Peyer's patch (tissue), 4 donors: ENCODE measurements at regions not wholly inside any gene's neighbourhood (a gene's known extent, or its start where the extent isn't known, plus 50 kb on each side); places are given as distances from the start of the nearest gene placed in this dataset.

Source experiments
- DNase-seq, 3 donors: peaks; one replicate each; pipeline ENCODE4 v3.0.0-alpha.2; 2017 to 2019
- H3K27ac ChIP-seq, 4 donors: fragments of 200-600 bp; sonication (generic); one replicate each; pipeline ENCODE4 v1.5.1; 2016 to 2019
- H3K27me3 ChIP-seq, 2 donors: fragments of 200-600 bp; sonication (generic); one replicate each; pipeline ENCODE4 v1.5.1; 2019
- H3K36me3 ChIP-seq, 3 donors: fragments of 200-600 bp; sonication (generic); one replicate each; pipeline ENCODE4 v1.5.1; 2016 to 2019
- H3K4me1 ChIP-seq, 4 donors: fragments of 200-600 bp; sonication (generic); one replicate each; pipeline ENCODE4 v1.5.1; 2016 to 2019
- H3K4me3 ChIP-seq, 4 donors: fragments of 200-600 bp; sonication (generic); 1 replicate in 3 of 4; 2 replicates in 1 of 4; pipeline ENCODE4 v1.5.1; 2016 to 2019; ENCODE audit warnings: mild to moderate bottlenecking in 1 of 4
- H3K9me3 ChIP-seq, 4 donors: fragments of 200-600 bp; sonication (generic); one replicate each; pipeline ENCODE4 v1.5.1; 2016 to 2019; ENCODE audit warnings: mild to moderate bottlenecking in 1 of 4
- POLR2A ChIP-seq, 2 donors: fragments of 450-650 bp; IDR thresholded peaks; one replicate each; pipeline ENCODE4 v1.5.1; 2017; ENCODE audit warnings: antibody characterized with exemption in 2 of 2, mild to moderate bottlenecking in 2 of 2, moderate library complexity in 2 of 2
- TF ChIP-seq, protein P1 (sequence below), 6 experiments: fragments of 450-650 bp in 4 of 6; fragments of 200-600 bp in 2 of 6; sonication (generic) in 1 of 6; IDR thresholded peaks; one replicate each; pipeline ENCODE4 v1.5.1; 2017 to 2019; ENCODE audit warnings: antibody characterized with exemption in 6 of 6, mild to moderate bottlenecking in 3 of 6, moderate library complexity in 1 of 6

DNA sequence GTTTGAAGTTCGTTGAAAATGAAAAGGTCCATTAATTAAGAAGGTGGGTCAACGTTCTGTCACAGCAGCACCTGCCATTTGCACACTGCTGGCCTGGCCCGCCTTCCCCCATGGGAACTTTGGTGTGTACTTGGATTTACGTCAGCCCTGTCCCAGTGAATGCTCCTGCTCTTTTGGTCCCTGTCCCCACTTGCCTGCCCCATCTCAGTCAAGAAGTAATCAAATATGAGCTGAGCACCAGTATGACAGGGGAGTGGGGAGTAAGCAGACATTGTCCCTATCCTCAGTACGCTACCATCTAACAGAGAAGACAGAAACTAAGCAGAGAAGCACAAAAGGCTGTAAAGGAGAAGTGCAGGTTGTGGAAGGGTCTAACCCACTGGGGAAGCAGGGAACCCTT lies 65.1 kb downstream of the SLC4A3 start:
- no peaks in the 10 kb centered on the region for H3K27me3 ChIP-seq
- no peaks in the 10 kb centered on the region for H3K9me3 ChIP-seq
- DNase-seq: no peak
- H3K4me3 ChIP-seq: no peak overlapping the region
- H3K27ac ChIP-seq: no peak overlapping the region
- no peaks in the 10 kb centered on the region for H3K36me3 ChIP-seq
- no peaks in the 10 kb centered on the region for H3K4me1 ChIP-seq
- TF ChIP-seq POLR2A (IDR thresholded peaks at IDR 0.05): no peak
- TF ChIP-seq, protein P1, sequence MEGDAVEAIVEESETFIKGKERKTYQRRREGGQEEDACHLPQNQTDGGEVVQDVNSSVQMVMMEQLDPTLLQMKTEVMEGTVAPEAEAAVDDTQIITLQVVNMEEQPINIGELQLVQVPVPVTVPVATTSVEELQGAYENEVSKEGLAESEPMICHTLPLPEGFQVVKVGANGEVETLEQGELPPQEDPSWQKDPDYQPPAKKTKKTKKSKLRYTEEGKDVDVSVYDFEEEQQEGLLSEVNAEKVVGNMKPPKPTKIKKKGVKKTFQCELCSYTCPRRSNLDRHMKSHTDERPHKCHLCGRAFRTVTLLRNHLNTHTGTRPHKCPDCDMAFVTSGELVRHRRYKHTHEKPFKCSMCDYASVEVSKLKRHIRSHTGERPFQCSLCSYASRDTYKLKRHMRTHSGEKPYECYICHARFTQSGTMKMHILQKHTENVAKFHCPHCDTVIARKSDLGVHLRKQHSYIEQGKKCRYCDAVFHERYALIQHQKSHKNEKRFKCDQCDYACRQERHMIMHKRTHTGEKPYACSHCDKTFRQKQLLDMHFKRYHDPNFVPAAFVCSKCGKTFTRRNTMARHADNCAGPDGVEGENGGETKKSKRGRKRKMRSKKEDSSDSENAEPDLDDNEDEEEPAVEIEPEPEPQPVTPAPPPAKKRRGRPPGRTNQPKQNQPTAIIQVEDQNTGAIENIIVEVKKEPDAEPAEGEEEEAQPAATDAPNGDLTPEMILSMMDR (IDR thresholded peaks at IDR 0.05): no peak

DNA sequence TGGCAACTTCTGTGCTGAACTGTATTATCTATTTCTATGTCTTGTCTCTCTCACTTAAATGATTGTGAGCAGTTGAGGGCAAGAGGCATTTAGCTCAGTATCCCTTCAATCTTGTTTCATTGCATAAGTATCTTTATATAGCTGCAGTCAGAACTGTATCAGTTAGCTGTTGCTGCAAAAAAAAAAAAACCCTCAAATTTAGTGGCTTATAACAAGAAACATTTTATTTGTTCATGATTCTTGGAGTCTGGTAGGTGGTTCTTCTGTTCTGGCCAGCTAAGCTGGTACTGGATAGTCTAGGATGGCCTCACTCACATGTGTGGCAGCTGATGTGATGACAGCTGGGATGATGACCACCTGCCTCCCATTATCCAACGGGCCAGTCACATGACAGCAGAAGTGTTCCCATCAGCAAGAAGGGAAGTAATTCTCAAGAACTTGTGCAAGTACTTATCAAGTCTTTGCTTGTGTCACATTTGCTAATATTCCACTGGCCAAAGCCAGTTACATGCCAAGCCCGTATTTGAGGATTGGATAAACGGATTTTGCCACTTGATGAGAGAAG lies 67.8 kb downstream of the SLC4A3 start:
- no peaks in the 10 kb centered on the region for H3K27me3 ChIP-seq
- TF ChIP-seq, protein P1 (IDR thresholded peaks at IDR 0.05): no peak
- no peak for TF ChIP-seq POLR2A (IDR thresholded peaks at IDR 0.05)

DNA sequence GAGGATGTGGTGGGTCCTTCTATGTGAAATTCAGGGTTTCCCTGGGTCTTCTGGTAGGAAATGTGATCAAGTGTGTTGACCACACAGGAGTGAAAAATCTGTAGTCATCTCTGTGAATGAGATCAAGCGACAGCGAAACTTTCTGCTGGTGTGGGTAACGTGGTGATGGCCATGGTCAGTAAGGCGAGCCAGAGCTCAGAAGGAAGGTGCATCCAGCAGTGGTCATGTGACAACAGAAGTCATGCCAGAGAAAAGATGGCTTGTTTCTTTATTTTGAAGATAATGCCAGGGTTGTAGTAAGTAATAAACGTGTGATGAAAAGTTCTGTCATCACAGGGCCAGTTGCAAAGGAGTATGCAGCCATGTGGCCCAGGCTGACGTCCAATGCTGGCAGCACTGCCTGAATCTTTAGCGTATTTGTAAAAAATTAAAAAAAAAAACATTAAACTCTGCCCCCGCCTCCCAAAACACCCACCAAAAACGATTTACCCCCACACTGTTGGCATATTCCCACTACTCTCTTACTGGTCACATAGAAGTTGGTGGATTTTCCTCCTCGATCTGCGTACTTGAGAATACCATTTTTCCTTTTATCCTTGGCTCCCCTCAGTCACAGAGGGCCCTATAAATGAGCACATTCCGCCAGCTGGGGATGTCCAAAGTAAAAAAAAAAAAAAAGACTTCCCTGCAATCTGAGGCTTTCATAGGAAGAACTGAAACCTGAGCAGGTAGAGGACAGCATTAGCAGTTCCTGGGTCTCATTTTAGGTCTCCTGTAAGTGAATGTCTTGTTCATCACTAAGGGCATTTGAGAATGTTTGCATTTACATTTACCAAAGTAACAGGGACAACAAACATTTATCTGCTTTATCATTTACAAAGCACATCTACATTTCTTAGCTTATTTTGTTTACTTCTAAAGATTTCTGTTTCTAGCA lies 70.6 kb downstream of the SLC4A3 start:
- Histone ChIP-seq H3K27me3 (no peaks in the 10 kb centered on the region), H3K9me3 (no peaks in the 10 kb centered on the region), H3K27ac (no peak overlapping the region), H3K4me3 (no peak overlapping the region), H3K36me3 (no peaks in the 10 kb centered on the region), H3K4me1 (no peaks in the 10 kb centered on the region)
- TF ChIP-seq, protein P1 (IDR thresholded peaks at IDR 0.05): no peak
- TF ChIP-seq POLR2A (IDR thresholded peaks at IDR 0.05): no peak
- no peak for DNase-seq

More for the DNA sequence above, 67.8 kb downstream of the SLC4A3 start:
- no peak for DNase-seq
- Histone ChIP-seq H3K27ac (no peak overlapping the region), H3K9me3 (no peaks in the 10 kb centered on the region), H3K4me1 (no peaks in the 10 kb centered on the region), H3K4me3 (no peak overlapping the region), H3K36me3 (no peaks in the 10 kb centered on the region)

DNA sequence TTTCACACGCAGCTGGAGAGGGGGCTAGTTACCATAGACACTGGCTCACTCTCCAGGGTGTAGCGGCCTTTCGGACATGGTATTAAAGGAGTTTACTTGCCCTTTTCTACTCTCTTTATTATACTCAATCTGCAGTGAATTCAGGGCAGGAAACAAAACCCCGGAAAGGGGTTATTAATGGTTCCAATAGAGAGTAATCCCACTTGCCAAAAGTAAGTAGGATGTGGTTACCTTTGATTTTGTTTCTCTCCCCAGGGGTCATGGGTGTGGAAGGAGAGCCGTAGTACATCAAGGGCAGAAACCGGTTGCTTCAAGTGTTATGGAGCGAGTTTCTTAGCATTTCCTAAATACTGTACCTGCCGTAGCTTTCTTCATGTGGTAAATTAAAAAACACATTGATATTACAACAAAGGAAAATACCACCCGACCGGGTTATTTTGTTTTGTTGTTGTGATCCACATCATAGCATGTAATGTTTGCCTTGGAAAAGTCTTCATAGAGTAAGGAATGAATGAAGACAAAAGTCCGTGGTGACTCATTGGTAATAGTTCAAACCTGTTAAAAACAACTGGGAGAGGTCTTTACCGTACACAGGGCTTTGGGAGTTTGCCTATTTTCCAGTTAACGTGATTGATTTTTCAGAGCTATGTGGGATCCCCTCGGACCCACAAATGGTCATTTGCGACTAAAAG lies 71.5 kb downstream of the SLC4A3 start:
- no peak for TF ChIP-seq POLR2A (IDR thresholded peaks at IDR 0.05)
- TF ChIP-seq, protein P1 (IDR thresholded peaks at IDR 0.05): no peak
- no peaks in the 10 kb centered on the region for H3K36me3 ChIP-seq
- no peaks in the 10 kb centered on the region for H3K4me1 ChIP-seq
- no peaks in the 10 kb centered on the region for H3K9me3 ChIP-seq
- H3K27ac ChIP-seq: no peak overlapping the region
- no peak for DNase-seq
- no peaks in the 10 kb centered on the region for H3K27me3 ChIP-seq
- no peak overlapping the region for H3K4me3 ChIP-seq

DNA sequence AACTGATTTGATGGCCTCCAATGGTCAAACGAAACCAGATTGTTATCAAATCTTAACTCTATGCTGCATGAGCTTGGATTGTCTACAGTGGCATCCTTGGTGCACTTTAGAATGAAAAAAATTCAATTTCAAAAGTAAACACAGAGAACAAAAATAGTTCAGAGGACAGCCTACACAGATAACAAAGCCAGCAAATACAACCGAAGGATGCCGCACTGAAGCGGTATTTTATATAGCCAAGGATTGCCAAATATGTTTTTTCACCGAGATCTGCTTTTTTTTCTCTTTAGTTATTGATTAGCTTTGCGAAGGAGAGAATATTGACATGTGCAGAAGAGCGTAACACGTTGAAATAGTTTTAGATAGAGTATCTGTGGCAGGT lies 72.0 kb downstream of the SLC4A3 start:
- TF ChIP-seq, protein P1 (IDR thresholded peaks at IDR 0.05): no peak
- TF ChIP-seq POLR2A (IDR thresholded peaks at IDR 0.05): no peak
- no peak overlapping the region for H3K27ac ChIP-seq
- no peaks in the 10 kb centered on the region for H3K27me3 ChIP-seq
- H3K4me1 ChIP-seq: no peaks in the 10 kb centered on the region
- DNase-seq: no peak
- no peaks in the 10 kb centered on the region for H3K36me3 ChIP-seq
- H3K4me3 ChIP-seq: no peak overlapping the region
- H3K9me3 ChIP-seq: no peaks in the 10 kb centered on the region
